AG20443 (cell line): ENCODE measurements at regions not wholly inside any gene's neighbourhood (a gene's known extent, or its start where the extent isn't known, plus 50 kb on each side); places are given as distances from the start of the nearest gene placed in this dataset.

Experiments used
- DNase-seq: peaks from one replicate; pipeline ENCODE4 v3.0.0; 2012; ENCODE audit warnings: low spot score, mixed read lengths

DNA sequence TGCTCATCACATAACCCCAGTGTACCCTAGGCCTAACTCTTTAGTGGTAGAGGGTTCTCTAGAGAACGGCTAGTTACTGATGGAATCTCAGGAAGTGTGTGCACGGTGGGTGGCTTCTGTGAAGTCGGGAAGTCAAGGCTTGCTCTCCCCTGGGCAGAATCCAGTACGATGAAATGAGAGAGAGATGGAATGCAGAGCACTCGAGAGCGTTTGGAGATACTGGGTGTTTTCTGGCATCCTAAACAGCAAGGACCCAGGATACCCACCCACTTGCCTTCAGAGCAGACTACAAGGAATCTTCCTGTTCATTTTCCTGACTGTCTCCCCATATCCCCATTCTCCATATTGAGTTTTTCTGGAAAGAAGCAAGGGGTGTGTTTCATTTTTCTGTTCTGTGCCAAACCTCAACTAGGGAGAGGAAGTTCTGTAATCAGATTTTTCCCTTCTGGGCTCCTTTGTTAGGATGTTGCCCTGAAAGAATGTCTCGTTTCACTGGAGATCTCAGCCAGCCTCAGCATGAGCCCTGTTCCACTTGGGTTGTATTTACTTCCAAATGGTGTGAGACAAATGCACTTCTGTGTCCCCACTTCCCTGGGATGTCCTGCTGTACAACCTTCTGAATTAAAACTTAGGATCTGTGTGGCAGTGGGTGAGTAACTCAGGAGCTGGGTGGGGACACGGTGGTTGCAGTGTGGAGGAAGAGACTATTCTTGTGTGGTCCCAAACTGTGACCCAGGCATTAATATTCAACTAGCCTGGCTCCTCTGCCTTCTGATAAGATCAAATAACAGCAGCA lies 108.9 kb upstream of the SPRY4 start:
- peak; percentile 75 for DNase-seq

DNA sequence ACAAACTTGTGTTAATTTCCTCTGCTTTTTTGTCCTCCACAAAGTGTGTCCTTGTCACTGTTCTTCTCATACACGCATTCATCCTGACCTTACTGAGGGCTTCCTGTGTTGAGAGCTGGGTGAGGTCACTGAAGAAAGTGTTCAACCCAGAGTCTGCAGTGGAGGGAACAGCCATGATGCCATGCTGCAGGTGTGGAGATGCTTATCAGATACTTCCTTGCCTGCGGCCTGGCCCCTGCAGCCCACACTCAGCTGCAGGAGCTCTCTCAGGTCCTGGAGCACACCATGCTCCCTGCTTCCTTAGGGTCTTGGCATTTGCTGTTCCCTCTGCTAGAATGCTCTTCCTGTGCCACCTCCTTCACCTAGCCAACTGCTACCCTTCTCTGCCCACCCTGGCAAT lies 108.1 kb upstream of the SPRY4 start:
- DNase-seq, result no peak

DNA sequence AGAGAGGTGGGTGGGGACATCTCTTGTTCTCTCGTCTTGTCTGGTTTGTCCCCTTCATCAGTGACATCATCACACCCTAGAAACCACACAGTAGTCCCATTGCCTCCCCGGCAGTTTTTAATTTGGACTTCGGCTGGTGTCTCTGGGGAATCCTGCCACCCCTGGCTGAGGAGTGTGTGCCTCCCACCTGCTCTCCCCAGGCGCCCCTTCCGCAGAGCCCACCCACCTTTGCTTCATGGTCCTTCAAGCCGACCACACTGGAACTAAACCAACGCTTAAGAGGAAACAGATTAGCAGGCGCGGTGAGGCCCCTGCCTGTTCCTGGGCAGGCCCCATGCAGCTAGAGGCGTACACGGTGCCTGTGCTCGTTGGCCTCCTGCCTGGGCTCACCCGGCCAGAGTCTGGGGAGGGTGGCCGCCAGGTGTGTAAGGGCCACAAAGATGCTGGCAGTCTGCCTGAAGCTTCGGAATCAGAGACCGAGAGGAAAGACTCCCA lies 107.6 kb upstream of the SPRY4 start:
- no peak for DNase-seq

DNA sequence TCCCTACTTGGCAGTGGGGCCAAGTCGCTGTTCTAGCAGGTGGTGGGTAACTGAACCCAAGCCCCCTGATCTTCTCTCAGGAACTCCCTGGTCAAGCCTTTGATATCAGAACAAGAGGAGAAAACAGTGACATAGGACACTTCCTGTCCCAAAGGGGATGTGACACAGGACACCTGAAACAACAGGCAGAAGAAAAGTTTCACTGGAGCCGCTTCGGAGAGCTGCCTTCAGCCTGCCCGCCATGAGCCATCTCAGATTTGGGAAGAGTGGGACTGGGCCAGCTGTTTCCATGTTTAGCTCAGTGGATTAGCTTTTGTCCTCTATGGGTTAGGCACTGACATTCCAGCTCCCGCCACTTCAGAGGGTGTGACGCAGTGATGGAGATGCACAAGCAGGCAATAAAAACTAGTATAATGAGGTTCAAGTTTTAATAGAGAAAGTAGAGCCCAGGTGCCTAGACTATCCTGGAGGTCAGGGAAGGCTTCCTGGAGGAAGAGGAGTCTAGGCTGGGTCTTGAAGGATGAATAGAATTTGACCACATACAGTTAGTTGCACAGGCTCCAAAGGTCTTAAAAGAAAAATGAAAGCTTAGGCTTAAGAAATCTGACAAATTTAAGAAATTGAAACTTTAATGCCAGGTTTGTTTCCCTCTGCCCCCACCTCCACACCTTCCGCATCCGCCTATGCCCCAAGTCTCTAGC lies 104.1 kb upstream of the SPRY4 start:
- DNase-seq, result no peak

DNA sequence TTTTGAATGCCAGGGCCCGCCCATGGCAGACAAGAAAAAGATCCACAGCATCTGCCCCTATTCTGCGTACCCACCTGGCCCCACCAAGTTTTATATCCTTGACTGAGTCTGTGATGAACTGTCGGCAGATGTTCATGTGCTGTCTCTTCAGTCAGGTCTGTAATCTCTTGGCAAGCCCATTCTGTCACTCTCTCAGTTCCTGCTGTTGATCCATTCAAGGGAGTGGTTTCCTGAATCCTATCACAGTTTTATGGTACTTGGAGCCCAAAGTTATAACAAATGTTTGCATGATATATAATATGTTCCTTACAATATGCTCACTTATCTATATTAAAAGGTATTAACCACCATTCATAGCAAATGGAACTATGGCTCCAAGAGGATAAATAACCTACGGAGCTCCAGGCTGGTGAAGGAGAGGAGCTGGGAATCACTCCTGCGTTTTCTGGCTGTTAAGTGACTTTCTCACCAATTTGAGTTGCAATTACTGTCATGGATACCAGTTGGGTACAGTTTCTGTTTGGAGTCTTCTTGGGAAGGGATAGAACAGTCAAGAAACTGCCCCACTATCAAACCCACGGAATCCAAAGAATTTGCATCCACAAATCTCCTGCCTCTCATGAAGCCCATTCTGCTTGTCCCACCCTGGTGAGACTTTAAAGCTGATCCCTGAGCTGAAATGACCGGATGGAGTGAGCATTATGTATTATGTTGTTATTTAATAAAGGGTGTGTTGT lies 103.4 kb upstream of the SPRY4 start:
- no peak for DNase-seq

DNA sequence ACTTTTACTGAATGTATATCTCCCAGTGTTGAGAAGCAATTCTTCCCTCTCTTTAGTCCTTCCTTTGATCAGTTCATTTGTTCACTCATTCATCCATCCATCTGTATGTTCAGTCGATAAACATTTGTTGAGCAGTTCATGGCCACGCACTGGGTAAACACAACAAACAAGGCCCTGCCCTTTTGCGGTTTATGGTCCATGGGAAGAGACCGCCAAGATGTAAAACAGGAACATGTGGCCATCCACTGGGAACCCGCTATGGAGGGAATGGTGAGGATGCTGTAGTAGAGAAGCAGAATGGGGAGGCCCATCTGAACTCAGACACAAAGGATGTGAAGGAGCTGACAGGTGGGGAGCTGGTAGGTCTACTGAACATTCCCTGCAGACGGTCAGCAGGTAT lies 102.7 kb upstream of the SPRY4 start:
- no peak for DNase-seq

DNA sequence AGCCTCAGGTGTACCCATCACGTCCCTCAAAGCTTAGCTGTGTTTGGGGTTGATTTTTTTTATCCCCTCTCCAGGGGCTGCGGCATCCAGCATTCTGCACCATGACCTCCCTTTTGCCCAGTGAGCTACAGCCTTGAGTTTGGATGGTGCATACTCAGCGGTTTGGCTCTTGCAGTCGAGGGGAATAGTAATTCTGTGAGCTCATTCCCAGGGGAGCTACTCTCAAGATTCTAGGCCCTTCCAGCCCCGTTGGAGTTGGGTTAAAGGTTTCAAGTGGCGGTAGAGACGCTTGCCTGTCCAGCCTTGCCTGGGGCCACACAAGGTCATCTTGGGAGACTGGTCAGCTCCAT lies 102.2 kb upstream of the SPRY4 start:
- DNase-seq, result no peak

DNA sequence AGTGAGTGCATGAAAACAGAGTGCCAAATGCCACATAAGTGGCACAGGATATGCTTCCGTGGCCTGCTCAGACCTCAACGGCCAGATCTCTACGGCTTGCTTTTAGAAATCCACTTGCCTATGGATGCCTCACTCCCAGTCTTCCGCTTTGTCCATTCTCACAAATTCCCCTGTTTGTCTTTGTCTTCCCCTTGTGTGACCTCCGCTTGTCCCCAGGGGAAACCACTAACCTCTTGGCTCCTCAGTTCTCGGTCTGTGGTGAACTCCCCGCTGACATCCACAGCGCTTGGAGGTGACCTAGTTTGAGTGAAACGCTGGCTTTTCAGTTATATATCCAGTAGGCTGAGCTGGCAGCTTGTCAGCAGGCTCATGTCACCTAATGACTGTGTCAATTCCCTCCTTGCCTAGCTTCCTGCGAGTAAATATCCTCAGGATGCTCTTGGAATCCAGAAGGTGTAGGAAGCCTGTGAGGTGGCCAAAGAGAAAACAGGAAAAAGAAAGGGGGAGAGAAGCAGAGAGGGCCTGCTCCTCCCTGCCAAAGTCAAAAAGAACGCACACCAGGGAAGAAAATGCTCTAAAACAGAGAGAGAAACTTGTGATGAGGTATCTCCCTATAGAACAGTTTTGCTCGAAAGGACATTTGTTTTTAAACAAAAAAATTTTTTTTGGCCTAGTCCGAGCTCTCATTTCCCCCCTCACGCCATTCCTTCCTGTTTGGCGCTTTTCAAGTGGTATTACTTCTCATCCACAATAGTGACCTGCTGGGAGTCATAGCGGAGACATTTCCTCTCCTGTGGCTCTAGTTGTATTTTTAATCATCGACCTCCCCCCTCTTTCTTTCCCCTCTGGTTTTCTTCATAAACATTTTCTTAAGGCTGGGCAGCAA lies 101.6 kb upstream of the SPRY4 start:
- peak; percentile 63 for DNase-seq

DNA sequence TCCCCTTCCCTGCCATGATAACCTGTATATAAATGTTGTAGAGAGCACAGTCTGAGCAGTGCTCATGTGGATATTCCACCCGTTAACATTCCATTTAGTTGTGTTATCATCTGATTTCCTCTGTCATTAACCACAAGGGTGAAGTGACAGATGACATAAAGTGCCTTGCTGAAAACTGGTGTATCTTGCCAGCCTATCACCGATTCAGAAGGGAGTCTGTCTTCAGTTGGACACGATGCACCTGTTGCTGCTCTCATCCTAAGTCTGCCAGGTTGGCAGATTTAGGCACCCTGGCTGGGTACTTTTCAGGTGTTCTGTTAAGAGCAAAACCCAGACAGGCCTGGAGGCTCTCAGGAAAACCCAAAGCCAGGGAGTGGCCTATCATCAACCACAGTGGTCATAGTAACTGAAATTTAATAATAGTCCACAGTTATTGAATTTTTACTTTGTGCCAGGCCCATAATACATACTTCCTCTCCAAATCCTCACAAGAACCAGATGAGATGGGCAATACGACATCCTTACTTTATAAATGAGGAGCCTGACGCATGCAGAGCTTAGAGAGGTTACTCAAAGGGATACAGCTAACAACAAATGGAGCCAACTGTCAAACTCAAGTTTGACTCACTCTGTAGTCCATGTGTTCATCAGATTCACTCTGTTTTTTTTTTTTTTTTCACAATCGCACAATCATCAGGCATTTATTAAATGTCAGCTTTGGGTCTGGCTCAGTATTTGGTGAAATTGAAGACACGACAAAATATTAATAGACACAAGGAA lies 100.7 kb upstream of the SPRY4 start:
- DNase-seq, result peak; percentile 68

DNA sequence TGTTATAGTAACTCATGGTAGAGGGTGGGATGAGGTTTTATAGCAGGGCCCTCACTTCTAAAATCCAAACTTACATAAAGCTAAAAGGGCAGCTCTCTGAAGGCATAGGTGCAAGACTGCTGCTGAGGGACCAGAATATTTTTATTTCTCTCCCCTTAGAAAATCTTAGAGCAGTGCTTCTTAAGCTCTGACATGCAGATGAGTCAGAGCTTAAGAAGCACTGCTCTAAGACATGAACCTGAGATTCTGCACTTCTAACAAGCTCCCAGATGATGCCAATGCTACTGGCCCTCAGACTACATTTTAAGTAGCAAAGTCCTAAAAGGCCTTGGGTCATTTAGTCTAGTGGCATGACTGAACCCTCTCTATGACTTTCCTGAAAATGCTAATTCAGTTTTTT lies 97.6 kb upstream of the SPRY4 start:
- DNase-seq, result peak; percentile 49

DNA sequence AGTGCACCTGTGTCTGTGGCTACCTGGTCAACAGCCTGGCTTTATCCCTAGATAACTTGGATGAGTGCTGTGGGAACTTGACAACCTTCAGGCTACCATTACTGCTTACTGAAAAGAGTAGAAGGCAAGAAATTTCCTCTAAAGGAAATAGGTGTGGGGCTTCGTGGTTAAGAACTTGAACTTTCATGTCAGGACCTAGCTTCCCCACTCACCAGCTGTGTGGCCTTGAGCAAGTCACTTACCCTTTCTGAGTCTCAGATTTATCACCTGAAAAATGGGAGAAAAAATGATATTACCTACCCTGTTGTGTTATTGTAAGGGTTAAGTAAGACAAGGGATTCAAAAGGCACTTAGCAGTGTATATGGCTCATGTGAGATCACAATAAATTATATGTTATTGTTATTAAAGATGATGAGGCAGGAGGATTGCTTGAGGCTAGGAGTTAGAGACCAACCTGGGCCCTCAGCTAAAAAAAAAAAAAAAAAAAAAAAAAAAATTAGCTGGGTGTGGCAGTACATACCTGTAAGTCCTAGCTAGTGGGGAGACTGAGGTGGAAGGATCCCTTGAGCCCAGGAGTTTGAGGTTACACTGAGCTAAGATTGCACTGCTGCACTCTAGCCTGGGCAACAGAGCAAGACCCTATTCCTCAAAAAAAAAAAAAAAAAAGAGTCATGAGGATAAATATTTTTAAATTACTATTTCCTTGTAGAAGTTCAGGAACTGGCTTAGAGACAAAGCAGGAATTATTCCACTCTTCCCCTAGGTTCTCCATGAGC lies 97.0 kb upstream of the SPRY4 start:
- DNase-seq, result no peak

DNA sequence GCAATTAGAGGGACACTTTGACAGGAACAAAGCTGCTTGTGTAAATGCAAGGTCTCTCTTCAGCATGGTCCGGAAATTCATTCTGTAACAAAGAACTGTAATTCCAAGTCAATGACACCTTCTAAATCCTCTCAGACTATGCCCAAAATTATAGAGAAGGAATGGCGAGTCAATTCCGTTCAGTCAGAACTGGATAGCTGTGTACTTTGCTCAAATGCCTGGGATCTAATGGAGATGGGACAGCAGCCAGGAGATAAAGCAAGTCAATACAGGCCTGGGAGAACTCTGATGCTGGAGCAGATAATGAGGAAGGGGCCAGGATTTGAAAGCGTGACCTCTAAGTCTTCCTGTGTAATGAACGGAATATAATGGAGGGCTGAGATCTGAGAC lies 96.4 kb upstream of the SPRY4 start:
- no peak for DNase-seq

DNA sequence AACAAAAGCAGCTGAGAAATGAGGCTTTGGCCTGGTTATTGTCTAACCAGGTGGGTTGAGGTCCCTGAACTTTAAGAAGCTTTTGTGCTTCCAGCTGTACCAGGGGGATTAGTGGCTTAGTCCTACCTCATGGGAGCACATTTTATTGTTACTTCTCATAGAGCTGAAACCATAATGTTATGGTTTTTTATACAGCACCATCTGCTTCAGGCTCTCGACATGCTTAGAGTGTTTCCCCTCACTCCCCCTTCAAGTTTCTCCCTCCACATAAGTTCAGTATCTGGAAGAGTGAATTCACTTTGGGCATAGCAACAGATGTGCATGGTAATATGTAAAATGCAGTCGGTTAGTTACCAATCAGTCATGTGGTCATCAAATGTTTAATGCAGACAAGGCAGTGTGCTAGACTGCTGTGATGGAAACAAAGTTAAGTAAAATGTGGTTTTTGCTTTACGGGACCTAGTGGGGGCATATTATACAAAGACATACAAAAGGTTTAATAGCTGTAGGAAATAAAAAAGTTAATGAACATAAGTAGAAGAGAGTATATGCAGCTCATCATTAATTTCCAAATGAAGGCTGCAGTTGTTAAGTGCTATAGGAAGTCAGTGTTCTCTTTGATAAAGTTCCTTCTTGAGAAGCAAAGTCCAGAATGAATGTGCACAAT lies 95.9 kb upstream of the SPRY4 start:
- DNase-seq, result no peak

DNA sequence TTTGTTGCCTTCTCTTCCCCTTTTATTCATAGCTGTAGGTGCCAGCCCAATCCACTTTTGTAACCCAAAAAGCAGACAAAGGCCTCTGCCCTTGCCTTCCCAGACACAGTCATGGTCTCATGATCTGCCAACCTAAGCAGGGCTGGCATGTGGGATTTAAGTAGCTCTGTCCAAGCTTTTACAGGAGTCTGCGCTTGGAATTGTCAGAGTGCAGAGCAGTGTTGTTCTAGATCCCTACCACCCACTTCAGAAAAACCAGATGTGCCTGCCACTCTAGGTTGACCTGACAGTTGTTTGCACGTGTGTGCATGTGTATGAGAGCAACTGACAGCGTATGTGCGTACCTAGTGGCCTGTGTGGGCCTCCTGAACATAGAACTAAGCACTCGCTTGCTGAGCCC lies 87.8 kb upstream of the SPRY4 start:
- no peak for DNase-seq

DNA sequence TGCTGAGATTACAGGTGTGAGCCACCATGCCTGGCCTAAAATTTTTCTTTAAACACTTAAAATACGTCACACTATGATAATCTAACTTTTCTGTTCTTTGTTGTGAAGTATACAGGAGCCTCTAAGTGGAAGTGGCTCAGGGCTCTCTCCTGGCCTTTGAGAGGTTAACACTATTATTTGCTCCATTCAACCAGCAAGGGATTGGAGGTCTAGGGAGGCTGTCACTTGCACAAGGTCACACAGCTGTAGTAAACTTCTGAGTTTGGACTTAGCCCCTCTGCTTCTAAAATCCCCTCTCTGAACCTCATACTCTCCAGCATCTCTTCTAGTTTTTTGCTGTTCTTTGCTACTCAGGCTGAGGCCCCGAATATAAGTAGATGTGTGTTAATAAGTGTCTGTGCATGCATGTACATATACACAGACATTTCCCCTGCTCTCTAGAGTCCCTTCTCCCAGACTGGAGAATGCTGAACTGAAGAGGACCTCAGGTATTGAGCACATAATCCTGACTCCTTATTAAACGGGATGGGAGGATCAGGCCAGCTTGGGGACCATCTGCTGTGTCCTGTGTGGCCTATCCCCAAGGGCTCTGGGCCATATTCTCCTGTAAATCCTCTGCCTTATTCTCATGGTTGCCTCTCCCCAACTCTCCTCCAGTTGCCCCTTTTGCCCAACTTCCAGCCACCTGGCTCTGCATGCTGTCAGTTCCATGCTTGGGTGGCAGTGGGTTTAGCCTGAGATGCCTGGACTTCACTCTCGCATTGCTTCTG lies 87.0 kb upstream of the SPRY4 start:
- DNase-seq, result no peak

DNA sequence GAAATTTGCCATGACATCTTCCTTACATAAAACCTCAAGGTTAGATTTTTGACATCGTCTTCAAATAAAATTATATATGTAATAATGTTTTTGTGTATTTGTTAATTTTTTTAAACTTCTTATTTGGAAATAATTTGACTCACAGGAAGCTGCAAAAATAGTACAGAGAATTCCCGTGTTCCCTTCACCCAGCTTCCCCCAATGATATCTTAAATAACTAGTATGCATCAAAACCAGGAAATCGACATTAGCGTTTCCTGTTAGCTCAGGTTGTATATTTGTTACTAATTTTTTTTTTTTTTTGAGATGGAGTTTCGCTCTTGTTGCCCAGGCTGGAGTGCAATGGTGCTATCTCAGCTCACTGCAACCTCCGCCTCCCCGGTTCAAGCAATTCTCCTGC lies 86.3 kb upstream of the SPRY4 start:
- no peak for DNase-seq

DNA sequence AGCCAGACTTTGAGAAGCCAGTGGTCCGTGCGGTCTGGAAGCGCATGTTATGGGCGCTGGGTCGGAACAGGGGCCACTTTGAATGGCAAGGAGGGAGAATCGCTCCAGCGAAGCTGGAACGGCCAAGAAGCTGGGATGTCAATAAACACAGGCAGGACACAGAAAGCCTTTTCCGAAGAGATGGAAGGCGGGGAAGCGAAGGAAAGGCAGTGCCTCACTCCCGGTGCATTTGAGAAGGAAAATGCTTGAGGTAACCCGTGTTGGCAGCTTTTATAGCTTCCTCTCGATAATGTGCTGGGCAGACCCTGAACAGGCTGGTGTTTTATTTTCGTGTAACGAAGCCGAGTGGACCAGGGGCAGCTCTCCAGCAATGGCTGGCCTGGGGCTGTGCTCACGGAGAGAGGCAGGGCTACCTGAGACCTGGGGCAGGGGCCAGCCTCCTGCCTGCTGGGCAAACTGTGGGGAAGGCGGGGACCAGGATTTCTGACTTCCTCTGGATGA lies 84.2 kb upstream of the SPRY4 start:
- no peak for DNase-seq

DNA sequence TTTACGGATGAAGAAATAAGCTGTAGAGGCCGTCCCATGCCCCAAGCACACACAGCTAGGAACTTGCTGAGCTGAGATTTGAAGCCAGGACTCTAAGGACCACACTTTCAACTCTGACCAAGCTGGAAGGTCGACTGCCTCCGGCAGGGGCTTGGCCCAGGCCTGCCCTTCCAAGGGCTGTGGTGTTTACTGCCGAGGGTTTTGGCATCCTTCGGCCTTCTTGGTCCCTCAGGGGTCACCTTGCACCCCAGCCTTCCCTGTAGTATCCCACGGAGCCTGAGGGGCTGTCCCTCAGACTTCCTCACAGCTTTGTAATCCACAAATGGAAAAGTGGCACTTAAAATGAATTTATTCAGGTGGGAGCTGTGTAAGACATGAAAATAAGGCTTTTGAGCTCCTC lies 83.7 kb upstream of the SPRY4 start:
- no peak for DNase-seq
